ENCODE measurements at regions not wholly inside any gene's neighbourhood (a gene's known extent, or its start where the extent isn't known, plus 50 kb on each side); places are given as distances from the start of the nearest gene placed in this dataset.

DNA sequence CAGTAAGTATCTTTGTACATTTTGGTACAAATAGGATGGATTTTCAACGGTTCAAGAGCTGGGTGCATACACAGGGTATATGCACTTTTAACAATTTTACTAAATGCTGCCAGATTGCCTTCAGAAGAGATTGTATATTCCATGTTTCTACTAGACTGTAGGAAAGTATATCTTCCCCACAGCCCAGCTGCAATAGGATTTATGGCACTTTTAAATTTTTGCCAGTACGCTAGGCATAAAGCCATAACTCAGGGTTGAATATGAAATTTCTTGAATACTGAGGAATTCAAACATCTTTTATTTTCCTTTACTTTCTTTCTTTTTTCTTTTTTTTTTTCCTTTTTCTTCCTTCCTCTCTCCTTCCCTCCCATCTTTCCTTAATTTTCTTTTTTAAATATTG is 78.7 kb upstream of the SULF2 start:
- TF ChIP-seq TEAD4 (IDR thresholded peaks at IDR 0.05): no peak
- no peak for TF ChIP-seq CREB1 (IDR thresholded peaks at IDR 0.05; ENCODE audit: low read depth)
- no peak for TF ChIP-seq YY1 (IDR thresholded peaks at IDR 0.05; ENCODE audit: low read depth)
- no peak for TF ChIP-seq FOXM1 (IDR thresholded peaks at IDR 0.05; ENCODE audit: borderline replicate concordance, low read depth)
- TF ChIP-seq TAF1 (IDR thresholded peaks at IDR 0.05; ENCODE audit: low read depth): no peak

GRCh38 chr20:47863315-47863965 is 78.2 kb upstream of the SULF2 start:
- TF ChIP-seq RAD21 (IDR thresholded peaks at IDR 0.05; ENCODE audit: low read depth) (no peak), CEBPB (IDR thresholded peaks at IDR 0.05) (no peak), ZBTB7A (IDR thresholded peaks at IDR 0.05; ENCODE audit: low read depth) (no peak), USF1 (IDR thresholded peaks at IDR 0.05) (no peak), TCF12 (IDR thresholded peaks at IDR 0.05; ENCODE audit: low read depth) (no peak), CREB1 (IDR thresholded peaks at IDR 0.05; ENCODE audit: low read depth) (no peak), TAF1 (IDR thresholded peaks at IDR 0.05; ENCODE audit: low read depth) (no peak), EGR1 (IDR thresholded peaks at IDR 0.05) (no peak), TEAD4 (IDR thresholded peaks at IDR 0.05) (no peak)
- TF ChIP-seq, protein P1, sequence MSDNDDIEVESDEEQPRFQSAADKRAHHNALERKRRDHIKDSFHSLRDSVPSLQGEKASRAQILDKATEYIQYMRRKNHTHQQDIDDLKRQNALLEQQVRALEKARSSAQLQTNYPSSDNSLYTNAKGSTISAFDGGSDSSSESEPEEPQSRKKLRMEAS (IDR thresholded peaks at IDR 0.05): no peak
- TF ChIP-seq, protein P2, sequence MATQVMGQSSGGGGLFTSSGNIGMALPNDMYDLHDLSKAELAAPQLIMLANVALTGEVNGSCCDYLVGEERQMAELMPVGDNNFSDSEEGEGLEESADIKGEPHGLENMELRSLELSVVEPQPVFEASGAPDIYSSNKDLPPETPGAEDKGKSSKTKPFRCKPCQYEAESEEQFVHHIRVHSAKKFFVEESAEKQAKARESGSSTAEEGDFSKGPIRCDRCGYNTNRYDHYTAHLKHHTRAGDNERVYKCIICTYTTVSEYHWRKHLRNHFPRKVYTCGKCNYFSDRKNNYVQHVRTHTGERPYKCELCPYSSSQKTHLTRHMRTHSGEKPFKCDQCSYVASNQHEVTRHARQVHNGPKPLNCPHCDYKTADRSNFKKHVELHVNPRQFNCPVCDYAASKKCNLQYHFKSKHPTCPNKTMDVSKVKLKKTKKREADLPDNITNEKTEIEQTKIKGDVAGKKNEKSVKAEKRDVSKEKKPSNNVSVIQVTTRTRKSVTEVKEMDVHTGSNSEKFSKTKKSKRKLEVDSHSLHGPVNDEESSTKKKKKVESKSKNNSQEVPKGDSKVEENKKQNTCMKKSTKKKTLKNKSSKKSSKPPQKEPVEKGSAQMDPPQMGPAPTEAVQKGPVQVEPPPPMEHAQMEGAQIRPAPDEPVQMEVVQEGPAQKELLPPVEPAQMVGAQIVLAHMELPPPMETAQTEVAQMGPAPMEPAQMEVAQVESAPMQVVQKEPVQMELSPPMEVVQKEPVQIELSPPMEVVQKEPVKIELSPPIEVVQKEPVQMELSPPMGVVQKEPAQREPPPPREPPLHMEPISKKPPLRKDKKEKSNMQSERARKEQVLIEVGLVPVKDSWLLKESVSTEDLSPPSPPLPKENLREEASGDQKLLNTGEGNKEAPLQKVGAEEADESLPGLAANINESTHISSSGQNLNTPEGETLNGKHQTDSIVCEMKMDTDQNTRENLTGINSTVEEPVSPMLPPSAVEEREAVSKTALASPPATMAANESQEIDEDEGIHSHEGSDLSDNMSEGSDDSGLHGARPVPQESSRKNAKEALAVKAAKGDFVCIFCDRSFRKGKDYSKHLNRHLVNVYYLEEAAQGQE (IDR thresholded peaks at IDR 0.05; ENCODE audit: low read depth): no peak

DNA sequence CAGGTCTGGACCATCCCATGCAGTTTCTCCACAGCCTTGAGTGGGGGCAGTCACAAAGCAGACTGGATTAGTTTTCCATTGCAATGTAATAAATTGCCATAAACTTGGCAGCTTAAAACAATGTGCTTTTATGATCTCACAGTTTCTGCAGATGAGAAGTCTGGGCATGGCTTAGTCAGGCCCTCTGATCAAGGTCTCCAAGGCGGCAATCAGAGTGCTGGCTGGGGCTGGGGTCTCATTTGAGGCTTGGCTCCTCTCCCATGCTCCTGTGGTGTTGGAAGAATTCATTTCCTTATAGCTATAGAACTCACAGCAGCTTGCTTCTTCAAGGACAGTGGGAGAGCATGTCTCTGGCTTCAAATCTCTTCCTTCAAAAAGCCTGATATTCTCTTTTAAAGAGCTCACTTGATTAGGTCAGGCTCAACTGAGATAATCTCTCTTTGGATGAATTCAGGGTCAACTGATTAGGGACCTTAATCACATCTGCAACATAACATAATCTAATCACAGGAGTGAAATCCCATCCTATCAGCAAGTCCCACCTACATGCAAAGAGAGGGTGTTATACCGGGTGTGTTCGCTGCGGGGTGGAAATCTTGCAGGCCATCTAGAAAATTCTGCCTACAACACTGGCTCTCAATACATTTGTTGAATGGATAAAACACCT is 77.4 kb upstream of the SULF2 start:
- no peak for TF ChIP-seq CREB1 (IDR thresholded peaks at IDR 0.05; ENCODE audit: low read depth)
- TF ChIP-seq YY1 (IDR thresholded peaks at IDR 0.05; ENCODE audit: low read depth): no peak
- TF ChIP-seq CEBPB (IDR thresholded peaks at IDR 0.05): no peak
- TF ChIP-seq TEAD4 (IDR thresholded peaks at IDR 0.05): no peak
- TF ChIP-seq TCF12 (IDR thresholded peaks at IDR 0.05; ENCODE audit: low read depth): no peak
- TF ChIP-seq RAD21 (IDR thresholded peaks at IDR 0.05; ENCODE audit: low read depth): no peak
- TF ChIP-seq, protein P1 (IDR thresholded peaks at IDR 0.05): no peak
- TF ChIP-seq EP300 (IDR thresholded peaks at IDR 0.05; ENCODE audit: borderline replicate concordance): no peak

GRCh38 chr20:47861116-47861515 is 75.8 kb upstream of the SULF2 start:
- TF ChIP-seq EGR1 (IDR thresholded peaks at IDR 0.05): no peak
- TF ChIP-seq RAD21 (IDR thresholded peaks at IDR 0.05; ENCODE audit: low read depth): no peak
- no peak for TF ChIP-seq TEAD4 (IDR thresholded peaks at IDR 0.05)
- TF ChIP-seq TAF1 (IDR thresholded peaks at IDR 0.05; ENCODE audit: low read depth): no peak
- TF ChIP-seq USF1 (IDR thresholded peaks at IDR 0.05): no peak
- no peak for TF ChIP-seq EP300 (IDR thresholded peaks at IDR 0.05; ENCODE audit: borderline replicate concordance)
- no peak for TF ChIP-seq ZBTB7A (IDR thresholded peaks at IDR 0.05; ENCODE audit: low read depth)
- TF ChIP-seq CEBPB (IDR thresholded peaks at IDR 0.05): no peak
- no peak for TF ChIP-seq FOXM1 (IDR thresholded peaks at IDR 0.05; ENCODE audit: borderline replicate concordance, low read depth)
- TF ChIP-seq YY1 (IDR thresholded peaks at IDR 0.05; ENCODE audit: low read depth): no peak
- TF ChIP-seq CREB1 (IDR thresholded peaks at IDR 0.05; ENCODE audit: low read depth): no peak
- no peak for TF ChIP-seq NFIC (IDR thresholded peaks at IDR 0.05)
- TF ChIP-seq, protein P1 (IDR thresholded peaks at IDR 0.05): no peak
- TF ChIP-seq, protein P2 (IDR thresholded peaks at IDR 0.05; ENCODE audit: low read depth): no peak
- TF ChIP-seq TCF12 (IDR thresholded peaks at IDR 0.05; ENCODE audit: low read depth): no peak

DNA sequence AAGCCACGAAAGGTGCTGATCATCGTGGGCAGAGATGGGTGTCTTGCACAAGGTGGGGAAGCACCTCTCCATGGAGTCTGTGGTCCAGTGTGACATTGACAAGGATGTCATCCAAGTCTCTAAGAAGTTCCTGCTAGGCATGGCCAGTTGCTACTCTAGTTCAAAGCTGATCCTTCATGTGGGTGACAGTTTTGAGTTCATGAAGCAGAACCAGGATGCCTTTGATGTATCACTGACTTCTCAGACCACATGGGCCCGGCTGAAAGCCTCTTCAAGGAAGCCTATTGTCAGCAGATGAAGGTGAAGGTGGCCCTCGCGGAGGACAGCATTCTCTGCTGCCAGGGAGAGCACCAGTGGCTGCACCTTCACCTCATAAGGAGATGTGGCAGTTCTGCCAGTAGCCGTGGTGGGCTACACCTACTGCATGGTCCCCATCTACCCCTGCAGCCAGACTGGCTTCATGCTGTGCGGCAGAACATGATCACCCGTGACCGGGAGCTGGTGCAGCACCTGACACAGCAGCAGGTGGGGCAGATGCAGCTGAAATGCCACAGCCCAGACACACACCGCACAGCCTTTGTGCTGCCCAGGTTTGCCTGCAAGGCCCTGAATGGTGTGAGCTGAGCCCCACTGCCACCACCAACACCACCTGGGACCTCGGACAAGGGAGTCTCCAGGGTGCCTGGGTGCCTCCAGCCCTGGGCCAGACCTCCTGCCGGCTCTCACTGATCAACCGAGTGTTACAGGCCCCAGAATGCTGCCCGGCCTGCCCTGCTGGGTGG is 75.0 kb upstream of the SULF2 start:
- TF ChIP-seq CREB1 (IDR thresholded peaks at IDR 0.05; ENCODE audit: low read depth) (no peak), USF1 (IDR thresholded peaks at IDR 0.05) (no peak), RAD21 (IDR thresholded peaks at IDR 0.05; ENCODE audit: low read depth) (no peak), TAF1 (IDR thresholded peaks at IDR 0.05; ENCODE audit: low read depth) (no peak), CEBPB (IDR thresholded peaks at IDR 0.05) (no peak), EP300 (IDR thresholded peaks at IDR 0.05; ENCODE audit: borderline replicate concordance) (no peak), YY1 (IDR thresholded peaks at IDR 0.05; ENCODE audit: low read depth) (no peak)
- TF ChIP-seq, protein P1 (IDR thresholded peaks at IDR 0.05): no peak
- TF ChIP-seq, protein P2 (IDR thresholded peaks at IDR 0.05; ENCODE audit: low read depth): no peak

Measured in Ishikawa (cell line).